ENCODE measurements at regions not wholly inside any gene's neighbourhood (a gene's known extent, or its start where the extent isn't known, plus 50 kb on each side); places are given as distances from the start of the nearest gene placed in this dataset.

DNA sequence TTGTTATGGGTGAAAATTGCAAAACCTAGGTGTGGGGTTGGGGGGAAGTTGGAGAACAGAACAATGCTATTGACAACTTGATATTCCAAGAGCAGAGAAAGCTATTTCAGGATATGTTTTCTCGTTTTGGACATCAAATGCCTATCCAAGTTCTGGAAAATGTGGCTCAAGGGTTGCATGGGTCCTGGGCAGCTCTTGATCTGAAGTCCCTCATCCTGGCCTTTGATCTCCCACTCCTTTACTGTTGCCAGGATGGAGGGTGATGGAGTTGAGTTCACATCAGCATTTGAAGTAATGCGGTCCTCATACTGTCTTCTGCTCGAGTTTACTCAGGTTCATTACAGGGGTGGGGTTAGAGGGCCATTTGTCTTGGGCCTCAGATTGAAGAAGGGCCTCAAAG is 76.9 kb upstream of the RPS23 start:
- H3K4me3 ChIP-seq (ENCODE audit: low read length): no peak overlapping the region
- no peak for DNase-seq (ENCODE audit: low read depth)
- TF ChIP-seq, protein P1, sequence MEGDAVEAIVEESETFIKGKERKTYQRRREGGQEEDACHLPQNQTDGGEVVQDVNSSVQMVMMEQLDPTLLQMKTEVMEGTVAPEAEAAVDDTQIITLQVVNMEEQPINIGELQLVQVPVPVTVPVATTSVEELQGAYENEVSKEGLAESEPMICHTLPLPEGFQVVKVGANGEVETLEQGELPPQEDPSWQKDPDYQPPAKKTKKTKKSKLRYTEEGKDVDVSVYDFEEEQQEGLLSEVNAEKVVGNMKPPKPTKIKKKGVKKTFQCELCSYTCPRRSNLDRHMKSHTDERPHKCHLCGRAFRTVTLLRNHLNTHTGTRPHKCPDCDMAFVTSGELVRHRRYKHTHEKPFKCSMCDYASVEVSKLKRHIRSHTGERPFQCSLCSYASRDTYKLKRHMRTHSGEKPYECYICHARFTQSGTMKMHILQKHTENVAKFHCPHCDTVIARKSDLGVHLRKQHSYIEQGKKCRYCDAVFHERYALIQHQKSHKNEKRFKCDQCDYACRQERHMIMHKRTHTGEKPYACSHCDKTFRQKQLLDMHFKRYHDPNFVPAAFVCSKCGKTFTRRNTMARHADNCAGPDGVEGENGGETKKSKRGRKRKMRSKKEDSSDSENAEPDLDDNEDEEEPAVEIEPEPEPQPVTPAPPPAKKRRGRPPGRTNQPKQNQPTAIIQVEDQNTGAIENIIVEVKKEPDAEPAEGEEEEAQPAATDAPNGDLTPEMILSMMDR (conservative IDR thresholded peaks at IDR 0.05; ENCODE audit: low read length): no peak

DNA sequence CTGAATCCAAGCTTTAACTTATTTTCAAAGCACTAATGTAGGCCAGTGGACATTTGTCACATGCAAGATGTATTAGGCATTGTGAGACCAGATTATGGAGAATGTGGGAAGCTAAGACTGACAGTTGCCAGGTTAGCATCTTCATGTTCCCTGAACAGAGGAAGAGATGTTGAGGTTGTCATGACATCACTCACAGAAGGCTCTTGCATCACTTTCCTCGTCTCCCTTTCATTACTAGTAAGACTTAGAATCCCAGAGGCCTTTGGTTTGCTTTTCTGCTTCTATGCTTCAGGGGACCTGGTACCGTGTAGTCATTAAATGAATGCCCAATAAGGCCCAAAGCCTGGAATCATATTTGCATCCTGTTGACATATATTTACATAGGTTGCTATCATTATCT is 76.4 kb upstream of the RPS23 start:
- H3K4me3 ChIP-seq (ENCODE audit: low read length): no peak overlapping the region
- TF ChIP-seq, protein P1 (conservative IDR thresholded peaks at IDR 0.05; ENCODE audit: low read length): no peak
- no peak for DNase-seq (ENCODE audit: low read depth)

DNA sequence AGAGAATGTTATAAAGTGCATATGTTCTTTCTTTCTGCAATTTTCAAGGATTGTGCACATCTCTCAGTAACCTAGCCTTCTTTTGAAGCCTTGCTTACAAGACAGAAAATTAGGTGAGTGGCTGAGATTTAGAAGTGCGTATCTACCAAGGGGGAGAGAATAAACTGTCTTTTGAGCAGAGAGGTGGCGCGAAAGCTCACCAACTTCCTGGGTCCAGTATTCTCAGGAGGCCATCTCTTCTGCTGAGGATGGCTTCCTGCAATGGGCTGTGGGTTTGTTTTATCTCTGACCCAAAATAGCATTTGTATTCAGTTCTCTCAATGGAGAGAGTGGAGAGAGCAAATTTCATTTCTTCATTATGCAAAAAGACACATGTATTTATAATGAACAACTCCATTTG is 75.4 kb upstream of the RPS23 start:
- no peak for DNase-seq (ENCODE audit: low read depth)
- TF ChIP-seq, protein P1 (conservative IDR thresholded peaks at IDR 0.05; ENCODE audit: low read length): no peak
- no peak overlapping the region for H3K4me3 ChIP-seq (ENCODE audit: low read length)

DNA sequence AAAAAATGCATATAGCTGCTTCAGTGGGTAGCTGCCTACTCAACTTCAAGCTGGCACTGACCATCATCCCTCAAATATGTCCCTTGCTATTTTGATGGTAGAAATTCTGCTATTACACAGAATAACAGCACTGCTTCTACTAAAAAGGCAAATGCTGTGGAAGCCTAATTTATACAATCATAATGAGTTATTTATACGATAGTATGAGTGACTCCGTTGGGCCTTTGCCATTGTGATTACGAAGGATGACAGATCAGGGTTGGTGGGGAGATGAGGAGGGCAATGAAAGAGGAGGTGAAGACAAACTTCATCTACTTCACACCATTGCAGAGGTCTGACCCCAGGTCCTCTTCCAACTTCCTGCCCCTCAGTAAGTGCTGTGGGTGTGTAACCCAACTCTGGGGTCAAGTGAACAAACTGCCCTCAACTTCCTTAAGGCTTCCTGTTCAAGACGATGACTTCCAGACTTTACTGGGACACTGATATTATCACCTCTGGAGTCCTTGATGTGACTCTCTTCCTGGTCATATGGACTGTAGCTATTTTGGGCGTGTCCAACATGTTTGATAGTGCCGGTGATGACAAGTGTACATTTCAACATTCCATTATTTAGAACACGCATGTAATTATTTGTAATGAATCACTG is 74.1 kb upstream of the RPS23 start:
- TF ChIP-seq, protein P1 (conservative IDR thresholded peaks at IDR 0.05; ENCODE audit: low read length): no peak
- no peak for DNase-seq (ENCODE audit: low read depth)
- H3K4me3 ChIP-seq (ENCODE audit: low read length): no peak overlapping the region

DNA sequence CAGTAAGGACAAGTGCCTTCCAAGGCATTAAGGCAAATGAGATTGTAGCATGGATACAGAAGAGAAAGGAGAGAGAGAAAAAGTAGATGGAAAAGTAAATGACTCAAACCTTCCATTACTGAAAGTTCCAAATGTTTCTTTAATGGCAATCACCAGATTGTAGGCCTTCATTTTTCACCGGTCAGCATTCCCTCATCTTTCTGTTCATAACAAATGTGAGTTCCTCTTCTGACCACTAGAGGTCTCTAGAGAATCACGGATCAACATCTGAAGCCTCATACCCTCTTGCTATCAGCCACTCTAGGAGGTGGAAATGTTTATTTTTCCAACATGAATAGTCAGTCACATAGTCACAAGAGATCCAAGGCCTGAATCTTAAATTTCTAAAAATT is 73.6 kb upstream of the RPS23 start:
- peak; percentile 80 for DNase-seq (ENCODE audit: low read depth)
- H3K4me3 ChIP-seq (ENCODE audit: low read length): no peak overlapping the region
- TF ChIP-seq, protein P1 (conservative IDR thresholded peaks at IDR 0.05; ENCODE audit: low read length): peak; percentile 84

DNA sequence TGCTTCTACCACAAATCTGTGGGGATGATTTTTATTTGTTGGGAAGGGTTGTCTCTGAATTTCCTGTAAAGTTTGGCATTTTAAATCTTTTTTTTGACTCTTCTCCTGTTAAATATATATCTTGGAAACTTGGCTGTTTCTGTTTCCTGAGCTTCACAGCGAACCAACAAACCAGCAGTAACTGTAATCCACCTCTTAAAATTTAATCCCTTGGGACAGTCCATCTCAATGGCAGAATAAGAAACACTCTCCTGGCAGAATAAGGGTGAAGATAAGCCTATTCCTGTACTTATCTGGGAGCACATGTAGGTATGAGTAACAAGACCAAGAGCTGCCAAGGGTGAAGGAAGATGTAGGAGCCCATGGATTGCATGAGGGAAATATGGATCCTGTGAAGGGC is 73.1 kb upstream of the RPS23 start:
- TF ChIP-seq, protein P1 (conservative IDR thresholded peaks at IDR 0.05; ENCODE audit: low read length): no peak
- no peak overlapping the region for H3K4me3 ChIP-seq (ENCODE audit: low read length)
- DNase-seq (ENCODE audit: low read depth): no peak

DNA sequence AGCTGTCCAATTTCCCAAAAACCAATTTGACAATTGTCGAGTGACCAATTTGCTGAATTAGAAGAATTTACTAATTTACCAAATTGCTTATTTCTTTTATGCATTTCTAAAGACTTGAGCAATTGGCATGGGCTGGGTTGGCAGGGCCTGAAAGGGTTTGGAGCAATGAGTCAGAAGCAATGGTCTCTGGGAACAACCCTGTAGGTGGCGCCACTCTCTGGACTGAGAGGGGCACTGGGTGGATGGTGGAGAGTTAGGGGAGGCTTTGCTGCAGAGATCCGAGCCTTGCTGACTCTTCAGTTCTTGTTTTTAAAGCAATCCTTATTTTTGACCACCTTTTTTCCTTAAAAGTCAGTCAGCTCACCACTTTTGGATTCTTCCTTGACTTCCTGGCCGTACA is 71.5 kb upstream of the RPS23 start:
- TF ChIP-seq, protein P1 (conservative IDR thresholded peaks at IDR 0.05; ENCODE audit: low read length): peak; percentile 53
- H3K4me3 ChIP-seq (ENCODE audit: low read length): no peak overlapping the region
- DNase-seq (ENCODE audit: low read depth): peak; percentile 55

All from AG10803 (cell line).